Natural killer cell (primary cell): ENCODE measurements at regions not wholly inside any gene's neighbourhood (a gene's known extent, or its start where the extent isn't known, plus 50 kb on each side); places are given as distances from the start of the nearest gene placed in this dataset.

Experiments used
- ATAC-seq, 3 donors: fragments of 150-1000 bp in 2 of 3; fragments of 200-7000 bp in 1 of 3; cut with Tn5 transposase; 1 replicate in 1 of 3; 2 replicates in 2 of 3; pipeline ENCODE4 v1.10.0; 2021; ENCODE audit warnings: mild to moderate bottlenecking in 2 of 3, moderate library complexity in 2 of 3
- DNase-seq, 2 donors: peaks; one replicate each; pipeline versions ENCODE4 v3.0.0 to v3.0.0-alpha.2; 2013 to 2021; ENCODE audit warnings: mixed read lengths in 1 of 2
- H3K27ac ChIP-seq: one replicate; pipeline ENCODE4 v1.5.1; 2013; ENCODE audit warnings: mild to moderate bottlenecking, low read length
- H3K27me3 ChIP-seq: one replicate; pipeline ENCODE4 v1.6.1; 2013; ENCODE audit warnings: low read length; ENCODE audit not compliant: control insufficient read depth, insufficient read depth
- H3K36me3 ChIP-seq: one replicate; pipeline ENCODE4 v1.6.1; 2013; ENCODE audit warnings: low read length; ENCODE audit not compliant: control insufficient read depth, insufficient read depth
- H3K4me1 ChIP-seq: one replicate; pipeline ENCODE4 v1.6.1; 2013; ENCODE audit warnings: low read length; ENCODE audit not compliant: control insufficient read depth, insufficient read depth
- H3K4me3 ChIP-seq: one replicate; pipeline ENCODE4 v1.5.1; 2013; ENCODE audit warnings: low read length
- H3K9me3 ChIP-seq: one replicate; pipeline ENCODE4 v1.6.1; 2013; ENCODE audit warnings: low read length; ENCODE audit not compliant: control insufficient read depth, insufficient read depth
- H3K27ac Mint-ChIP-seq, 2 donors: one replicate each; pipeline ENCODE4 v1.8.0; 2022; ENCODE audit warnings: mild to moderate bottlenecking in 2 of 2, mixed read lengths in 2 of 2, moderate library complexity in 1 of 2
- H3K27me3 Mint-ChIP-seq, 2 donors: one replicate each; pipeline ENCODE4 v1.8.0; 2022; ENCODE audit warnings: low read depth in 2 of 2, mixed read lengths in 2 of 2
- H3K36me3 Mint-ChIP-seq: one replicate; pipeline ENCODE4 v1.8.0; 2022; ENCODE audit warnings: mixed read lengths
- H3K4me1 Mint-ChIP-seq, 2 donors: one replicate each; pipeline ENCODE4 v1.8.0; 2022; ENCODE audit warnings: mixed read lengths in 2 of 2
- H3K4me3 Mint-ChIP-seq: one replicate; pipeline ENCODE4 v1.8.0; 2022; ENCODE audit warnings: mild to moderate bottlenecking, moderate library complexity, mixed read lengths
- H3K9me3 Mint-ChIP-seq, 2 donors: one replicate each; pipeline ENCODE4 v1.8.0; 2022; ENCODE audit warnings: mixed read lengths in 2 of 2
- CTCF ChIP-seq: fragments of 200-600 bp; IDR thresholded peaks from one replicate; pipeline ENCODE4 v1.8.0; 2022; ENCODE audit warnings: antibody characterized with exemption
- WGBS: methylation state at CpG from one replicate; pipeline ENCODE4 v1.1.7; 2013; ENCODE audit warnings: missing lambda C conversion rate; ENCODE audit not compliant: insufficient coverage; 5-methylcytosine and 5-hydroxymethylcytosine counted together
- intact Hi-C: fragments of 100-400 bp; cut with micrococcal nuclease; formaldehyde crosslinking; loops from one replicate; pipeline ENCODE4 v1.14.2; 2022

- 79% methylated on average over 4 of the region's 4 CpGs for WGBS
- no peak overlapping the region for H3K27ac Mint-ChIP-seq
- no peaks in the 10 kb centered on the region for H3K36me3 Mint-ChIP-seq
- no peaks in the 10 kb centered on the region for H3K4me1 Mint-ChIP-seq
- DNase-seq (no peak), ATAC-seq (no peak)
- no peak for TF ChIP-seq CTCF
- H3K4me3 ChIP-seq: no peak overlapping the region
- H3K27me3 Mint-ChIP-seq: no peaks in the 10 kb centered on the region
- peaks cover 2 to 5% of the 10 kb centered on the region in 2 donors for H3K9me3 Mint-ChIP-seq
- H3K27me3 ChIP-seq: no peaks in the 10 kb centered on the region
- no peaks in the 10 kb centered on the region for H3K36me3 ChIP-seq
- no peak overlapping the region for H3K27ac ChIP-seq
- no peaks in the 10 kb centered on the region for H3K4me1 ChIP-seq
- no peak overlapping the region for H3K4me3 Mint-ChIP-seq
- intact Hi-C loops: no loop called here
- no peaks in the 10 kb centered on the region for H3K9me3 ChIP-seq
Observed at GRCh38 chr5:87867281-87867680, 401.4 kb downstream of the TMEM161B start.

- no peaks in the 10 kb centered on the region for H3K4me1 ChIP-seq
- H3K4me3 ChIP-seq: no peak overlapping the region
- no peak for TF ChIP-seq CTCF
- Mint-ChIP-seq H3K4me3 (no peak overlapping the region), H3K27ac (no peak overlapping the region), H3K9me3 (peaks cover 0 to 3% of the 10 kb centered on the region in 2 donors), H3K36me3 (no peaks in the 10 kb centered on the region), H3K4me1 (no peaks in the 10 kb centered on the region), H3K27me3 (no peaks in the 10 kb centered on the region)
- no peaks in the 10 kb centered on the region for H3K9me3 ChIP-seq
- no peak overlapping the region for H3K27ac ChIP-seq
- 83% methylated on average over 2 of the region's 2 CpGs for WGBS
- intact Hi-C loops: no loop called here
- DNase-seq (no peak), ATAC-seq (no peak)
- no peaks in the 10 kb centered on the region for H3K36me3 ChIP-seq
- H3K27me3 ChIP-seq: peaks cover 2% of the 10 kb centered on the region
Observed at GRCh38 chr5:87853541-87853940, 415.1 kb downstream of the TMEM161B start.

DNA sequence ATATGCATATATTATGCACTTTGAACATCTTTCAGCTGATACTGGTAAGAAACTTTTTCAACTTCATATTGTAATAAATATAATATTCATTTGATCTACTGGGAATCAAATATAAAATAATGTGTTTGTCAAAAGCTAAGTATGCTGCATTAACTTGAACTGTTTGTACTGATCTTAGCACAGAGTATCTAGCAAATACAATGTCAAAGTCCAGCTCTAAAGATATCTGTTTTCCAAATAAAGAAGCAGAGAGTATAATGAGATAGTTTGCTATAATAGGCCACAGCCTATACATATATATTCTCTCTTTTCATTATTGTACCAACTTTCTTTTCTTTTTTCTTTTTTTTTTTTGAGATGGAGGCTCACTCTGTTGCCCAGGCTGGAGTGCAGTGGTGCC, 417.0 kb downstream of the TMEM161B start:
- no peak for DNase-seq
- no peaks in the 10 kb centered on the region for H3K4me1 Mint-ChIP-seq
- H3K4me3 ChIP-seq: no peak overlapping the region

More for the DNA sequence above, 417.0 kb downstream of the TMEM161B start:
- Mint-ChIP-seq H3K9me3 (no peaks in the 10 kb centered on the region), H3K27me3 (no peaks in the 10 kb centered on the region), H3K36me3 (no peaks in the 10 kb centered on the region), H3K27ac (no peak overlapping the region), H3K4me3 (no peak overlapping the region)
- Histone ChIP-seq H3K27ac (no peak overlapping the region), H3K36me3 (no peaks in the 10 kb centered on the region), H3K27me3 (peaks cover 2% of the 10 kb centered on the region), H3K9me3 (no peaks in the 10 kb centered on the region), H3K4me1 (no peaks in the 10 kb centered on the region)
- ATAC-seq: no peak
- intact Hi-C loops: no loop called here
- no peak for TF ChIP-seq CTCF
